ENCODE measurements at regions not wholly inside any gene's neighbourhood (a gene's known extent, or its start where the extent isn't known, plus 50 kb on each side); places are given as distances from the start of the nearest gene placed in this dataset.

DNA sequence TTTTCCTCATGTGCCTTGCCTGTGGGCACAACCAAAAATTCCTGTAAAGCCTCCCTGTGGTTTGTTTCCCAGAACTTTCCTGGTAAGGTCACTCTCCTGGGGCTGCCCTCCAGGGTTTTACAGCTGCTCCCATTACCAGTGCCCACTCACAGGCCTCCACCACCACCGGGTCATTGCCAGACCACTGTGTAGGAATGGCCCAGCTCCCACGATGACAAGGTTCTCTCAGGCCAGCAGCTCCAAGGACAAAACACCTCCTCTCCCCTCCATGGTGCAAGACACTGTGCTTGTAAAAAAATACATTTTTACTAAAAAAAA is 96.1 kb upstream of the AKIP1 start:
- no peak overlapping the region for H3K18ac ChIP-seq (ENCODE audit: insufficient read length, low read depth, low read length)
- no peak overlapping the region for H2BK5ac ChIP-seq (ENCODE audit: insufficient read length, low read length)
- H3K4ac ChIP-seq (ENCODE audit: low read depth, low read length), result no peak overlapping the region
- H3K4me1 ChIP-seq (ENCODE audit: insufficient read depth, low read length), result peaks cover 6% of the 10 kb centered on the region
- peaks cover 4% of the 10 kb centered on the region for H3K23me2 ChIP-seq (ENCODE audit: insufficient read length, low read depth, low read length, poor library complexity, severe bottlenecking)
- H2BK12ac ChIP-seq (ENCODE audit: insufficient read length, low read depth, low read length), result no peak overlapping the region
- no peak overlapping the region for H2BK20ac ChIP-seq (ENCODE audit: low read depth, low read length, poor library complexity, severe bottlenecking)
- H3K27me3 ChIP-seq (ENCODE audit: insufficient read depth, low read length), result no peaks in the 10 kb centered on the region
- TF ChIP-seq CTCF (conservative IDR thresholded peaks at IDR 0.05), result no peak
- no peak overlapping the region for H3K23ac ChIP-seq (ENCODE audit: insufficient read length, low read depth, low read length)
- H4K5ac ChIP-seq (ENCODE audit: insufficient read length, low read depth, low read length), result no peak overlapping the region
- no peak overlapping the region for H3K4me3 Mint-ChIP-seq
- H3K4me2 ChIP-seq (ENCODE audit: insufficient read depth, insufficient read length, low read length), result no peak overlapping the region
- H3K27ac ChIP-seq (ENCODE audit: insufficient read length, low read depth, low read length), result no peak overlapping the region
- no peak overlapping the region for H2AK5ac ChIP-seq (ENCODE audit: insufficient read length, low read length)
- no peak overlapping the region for H4K8ac ChIP-seq (replicated peaks; ENCODE audit: insufficient read length, low read depth, low read length)
- no peak for DNase-seq
- no peaks in the 10 kb centered on the region for H4K20me1 ChIP-seq (ENCODE audit: control insufficient read depth, insufficient read depth, insufficient read length)
- H3K4me1 Mint-ChIP-seq, result peaks cover 16 to 21% of the 10 kb centered on the region in 2 experiments
- no peak overlapping the region for H2BK15ac ChIP-seq (ENCODE audit: low read depth, low read length)
- no CpG with 5 or more reads among the region's 2 CpGs for WGBS (ENCODE audit: extremely low coverage, insufficient read length, low lambda C conversion rate)
- H3K27ac Mint-ChIP-seq, result no peak overlapping the region
- H2AFZ ChIP-seq (ENCODE audit: low read length), result no peak overlapping the region
- peaks cover 0 to 5% (median 0%) of the 10 kb centered on the region in 3 experiments; a peak in 2 of 7 replicates for H3K36me3 Mint-ChIP-seq (ENCODE audit: insufficient read depth in 1 of 3, low read depth in 3 of 3)
- no peak overlapping the region for H3K56ac ChIP-seq (ENCODE audit: insufficient read length, low read depth, low read length)
- no peak overlapping the region for H3K9ac ChIP-seq (ENCODE audit: extremely low read depth, insufficient read length, low read length)
- no peaks in the 10 kb centered on the region for H3K79me2 ChIP-seq (ENCODE audit: insufficient read depth, low read length)
- H3K27me3 Mint-ChIP-seq (ENCODE audit: low read depth), result no peaks in the 10 kb centered on the region
- H3K14ac ChIP-seq (ENCODE audit: insufficient read depth, low read length), result no peak overlapping the region
- H3K9me3 Mint-ChIP-seq, result peaks cover 5% of the 10 kb centered on the region in 2 experiments; a peak in 3 of 5 replicates
- no peaks in the 10 kb centered on the region for H3K9me3 ChIP-seq (ENCODE audit: control insufficient read depth, low read depth, low read length)
- no peak overlapping the region for H4K91ac ChIP-seq (ENCODE audit: insufficient read length, low read depth, low read length)
- no peak overlapping the region for H3T11ph ChIP-seq (ENCODE audit: low read length)
- no peak overlapping the region for H2BK120ac ChIP-seq (ENCODE audit: low read depth, low read length, poor library complexity, severe bottlenecking)
- no peaks in the 10 kb centered on the region for H3K79me1 ChIP-seq (ENCODE audit: insufficient read depth, low read depth, low read length, poor library complexity, severe bottlenecking)

Data from H9 (cell line).